Hepatocyte (in vitro differentiated cells): ENCODE measurements at regions not wholly inside any gene's neighbourhood (a gene's known extent, or its start where the extent isn't known, plus 50 kb on each side); places are given as distances from the start of the nearest gene placed in this dataset.

ENCODE experiments used
- DNase-seq: peaks from one replicate; pipeline ENCODE4 v3.0.0-alpha.2; 2016; ENCODE audit warnings: low spot score
- H2AFZ ChIP-seq: fragments of 200-600 bp; sonication (generic); 2 replicates; pipeline ENCODE4 v1.6.0; 2016; ENCODE audit warnings: antibody characterized with exemption, mild to moderate bottlenecking
- H3K27ac ChIP-seq: fragments of 200-600 bp; sonication (generic); 2 replicates; pipeline ENCODE4 v1.5.1; 2016; ENCODE audit warnings: mild to moderate bottlenecking
- H3K27me3 ChIP-seq: fragments of 200-600 bp; sonication (generic); 2 replicates; pipeline ENCODE4 v1.6.1; 2016
- H3K36me3 ChIP-seq: fragments of 200-600 bp; sonication (generic); replicated peaks from 2 replicates; pipeline ENCODE4 v1.5.1; 2016; ENCODE audit warnings: low read depth; ENCODE audit not compliant: insufficient read depth
- H3K4me1 ChIP-seq: fragments of 200-600 bp; sonication (generic); 2 replicates; pipeline ENCODE4 v1.5.1; 2016; ENCODE audit warnings: mild to moderate bottlenecking, moderate library complexity; ENCODE audit not compliant: insufficient read depth
- H3K4me2 ChIP-seq: fragments of 200-600 bp; sonication (generic); 2 replicates; pipeline ENCODE4 v1.6.0; 2016
- H3K4me3 ChIP-seq: fragments of 200-600 bp; sonication (generic); 2 replicates; pipeline ENCODE4 v1.5.1; 2016; ENCODE audit warnings: mild to moderate bottlenecking
- H3K79me2 ChIP-seq: fragments of 200-600 bp; sonication (generic); 2 replicates; pipeline ENCODE4 v1.6.0; 2017; ENCODE audit warnings: mild to moderate bottlenecking
- H3K9me2 ChIP-seq: fragments of 200-600 bp; sonication (generic); replicated peaks from 2 replicates; pipeline ENCODE4 v1.6.0; 2017; ENCODE audit warnings: mild to moderate bottlenecking; ENCODE audit not compliant: insufficient read depth
- H3K9me3 ChIP-seq: fragments of 200-600 bp; sonication (generic); 2 replicates; pipeline ENCODE4 v1.5.1; 2016; ENCODE audit warnings: low read depth, mild to moderate bottlenecking
- H4K20me1 ChIP-seq: fragments of 200-600 bp; sonication (generic); 2 replicates; pipeline ENCODE4 v1.6.0; 2016; ENCODE audit warnings: mild to moderate bottlenecking; ENCODE audit not compliant: insufficient read depth, poor library complexity, severe bottlenecking
- EZH2 ChIP-seq: fragments of 200-600 bp; sonication (generic); IDR thresholded peaks from 2 replicates; pipeline ENCODE4 v1.6.1; 2016; ENCODE audit warnings: antibody characterized with exemption, mild to moderate bottlenecking, borderline replicate concordance
- EZH2phosphoT487 ChIP-seq: fragments of 200-600 bp; sonication (generic); IDR thresholded peaks from one replicate; pipeline ENCODE4 v1.6.1; 2018; ENCODE audit warnings: antibody characterized with exemption, mild to moderate bottlenecking, low read depth, moderate library complexity; ENCODE audit not compliant: unreplicated experiment, severe bottlenecking
- WGBS: methylation state at CpG from one replicate; pipeline ENCODE4 v1.1.6; 2016; ENCODE audit warnings: low lambda C conversion rate; ENCODE audit errors: missing lambda C conversion rate; 5-methylcytosine and 5-hydroxymethylcytosine counted together
- TF ChIP-seq, protein P1 (sequence below): fragments of 200-600 bp; sonication (generic); IDR thresholded peaks from 2 replicates; pipeline ENCODE4 v1.5.1; 2016; ENCODE audit warnings: antibody characterized with exemption, mild to moderate bottlenecking; ENCODE audit not compliant: poor library complexity

DNA sequence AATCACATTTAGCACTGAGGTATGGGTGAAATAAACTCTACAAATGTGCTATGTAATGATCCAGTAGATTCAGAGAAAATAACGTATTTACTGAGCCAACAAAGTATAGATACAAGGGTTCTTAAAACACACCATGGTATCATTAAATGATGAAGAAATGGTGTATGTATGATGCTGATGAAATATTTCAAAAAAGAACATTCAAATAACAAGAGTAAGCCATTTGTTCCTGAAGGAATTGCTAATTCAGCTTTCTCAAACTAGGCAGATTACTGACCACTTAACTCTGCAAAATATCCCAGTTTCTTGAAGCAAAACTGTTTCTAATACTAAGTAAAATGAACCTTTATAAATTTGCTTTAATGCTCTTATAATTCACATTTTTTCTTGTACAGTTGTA, 97.6 kb upstream of the IFNE start:
- DNase-seq, result no peak
- Histone ChIP-seq H3K4me1 (peaks cover 6% of the 10 kb centered on the region), H3K36me3 (no peaks in the 10 kb centered on the region), H4K20me1 (no peaks in the 10 kb centered on the region), H2AFZ (no peak overlapping the region), H3K9me2 (no peaks in the 10 kb centered on the region), H3K27ac (no peak overlapping the region), H3K27me3 (no peaks in the 10 kb centered on the region), H3K4me3 (no peak overlapping the region), H3K9me3 (no peaks in the 10 kb centered on the region), H3K79me2 (no peaks in the 10 kb centered on the region), H3K4me2 (no peak overlapping the region)
- TF ChIP-seq EZH2 (no peak), EZH2phosphoT487 (no peak)
- TF ChIP-seq, protein P1, sequence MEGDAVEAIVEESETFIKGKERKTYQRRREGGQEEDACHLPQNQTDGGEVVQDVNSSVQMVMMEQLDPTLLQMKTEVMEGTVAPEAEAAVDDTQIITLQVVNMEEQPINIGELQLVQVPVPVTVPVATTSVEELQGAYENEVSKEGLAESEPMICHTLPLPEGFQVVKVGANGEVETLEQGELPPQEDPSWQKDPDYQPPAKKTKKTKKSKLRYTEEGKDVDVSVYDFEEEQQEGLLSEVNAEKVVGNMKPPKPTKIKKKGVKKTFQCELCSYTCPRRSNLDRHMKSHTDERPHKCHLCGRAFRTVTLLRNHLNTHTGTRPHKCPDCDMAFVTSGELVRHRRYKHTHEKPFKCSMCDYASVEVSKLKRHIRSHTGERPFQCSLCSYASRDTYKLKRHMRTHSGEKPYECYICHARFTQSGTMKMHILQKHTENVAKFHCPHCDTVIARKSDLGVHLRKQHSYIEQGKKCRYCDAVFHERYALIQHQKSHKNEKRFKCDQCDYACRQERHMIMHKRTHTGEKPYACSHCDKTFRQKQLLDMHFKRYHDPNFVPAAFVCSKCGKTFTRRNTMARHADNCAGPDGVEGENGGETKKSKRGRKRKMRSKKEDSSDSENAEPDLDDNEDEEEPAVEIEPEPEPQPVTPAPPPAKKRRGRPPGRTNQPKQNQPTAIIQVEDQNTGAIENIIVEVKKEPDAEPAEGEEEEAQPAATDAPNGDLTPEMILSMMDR, result no peak
- 88% methylated on average over 1 of the region's 1 CpG for WGBS

DNA sequence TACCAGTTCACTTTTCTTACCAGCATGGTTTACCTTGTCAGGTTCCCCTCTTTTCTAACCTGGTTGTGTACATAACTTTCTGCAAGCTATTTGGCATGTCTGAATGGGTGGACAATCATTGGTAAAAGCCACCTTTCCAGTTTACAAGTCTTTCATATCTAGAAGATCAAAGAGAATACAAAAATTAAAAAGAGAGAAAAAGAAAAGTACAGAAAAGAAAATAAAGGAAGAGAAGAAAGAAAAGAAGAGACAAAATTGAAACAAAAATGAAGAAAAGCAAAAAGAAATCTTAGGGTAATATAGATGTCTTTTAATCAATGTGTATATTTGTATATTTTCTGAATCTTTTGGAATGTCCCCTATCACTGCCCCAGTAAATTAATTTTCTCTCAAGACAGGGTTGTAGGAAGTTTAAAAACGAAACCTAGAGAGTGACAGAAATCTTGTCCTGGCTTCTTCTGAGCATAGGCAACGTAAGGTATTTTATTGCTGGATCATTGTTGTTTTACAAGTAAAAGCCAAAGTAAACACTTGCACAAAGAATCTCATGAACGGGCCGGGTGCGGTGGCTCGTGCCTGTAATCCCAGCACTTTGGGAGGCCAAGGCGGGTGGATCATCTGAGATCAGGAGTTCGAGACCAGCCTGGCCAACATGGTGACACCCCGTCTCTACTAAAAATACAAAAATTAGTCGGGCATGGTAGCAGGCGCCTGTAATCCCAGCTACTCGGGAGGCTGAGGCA, 98.7 kb upstream of the IFNE start:
- H3K4me1 ChIP-seq, result peaks cover 3% of the 10 kb centered on the region
- H2AFZ ChIP-seq, result no peak overlapping the region
- H3K4me3 ChIP-seq, result no peak overlapping the region
- TF ChIP-seq, protein P1, result no peak
- H3K79me2 ChIP-seq, result no peaks in the 10 kb centered on the region
- H4K20me1 ChIP-seq, result no peaks in the 10 kb centered on the region
- H3K9me2 ChIP-seq, result no peaks in the 10 kb centered on the region
- no peaks in the 10 kb centered on the region for H3K27me3 ChIP-seq
- WGBS, result 56% methylated on average over 10 of the region's 12 CpGs
- no peaks in the 10 kb centered on the region for H3K9me3 ChIP-seq
- H3K36me3 ChIP-seq, result no peaks in the 10 kb centered on the region
- H3K4me2 ChIP-seq, result peak overlapping the region; percentile 26
- H3K27ac ChIP-seq, result no peak overlapping the region
- peak; percentile 14 for DNase-seq

DNA sequence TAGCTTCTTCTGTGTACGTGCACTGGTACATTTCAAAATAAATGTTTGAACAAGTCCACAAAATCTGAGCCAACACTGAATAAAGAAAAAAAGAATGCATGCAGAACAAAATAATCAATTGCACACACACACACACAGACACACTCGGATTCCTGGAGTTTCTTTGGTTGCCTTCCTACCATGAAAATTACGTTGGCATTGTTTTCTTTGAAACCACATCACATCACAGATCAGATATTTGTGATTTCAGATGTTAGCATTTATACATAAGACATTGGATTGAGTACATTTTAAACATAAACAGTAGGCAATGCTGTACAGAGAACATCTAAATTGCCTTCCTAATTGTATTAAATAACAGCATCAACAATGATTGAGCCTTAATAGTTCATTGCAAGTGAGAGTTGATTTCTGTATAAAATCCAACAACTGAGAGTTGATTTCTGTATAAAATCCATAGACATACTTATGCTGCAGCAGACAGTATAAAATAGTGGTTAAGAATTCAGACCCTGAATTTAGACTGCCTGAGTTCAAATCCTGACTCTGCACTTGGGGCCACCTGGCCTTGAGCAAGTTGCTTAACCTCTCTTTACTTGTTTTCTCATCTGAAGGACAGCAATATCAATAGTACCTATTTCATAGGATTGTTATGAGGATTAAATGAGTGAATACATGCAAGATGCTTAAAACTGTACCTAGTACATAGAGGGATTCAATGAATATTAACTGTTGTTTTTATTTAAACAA, 101.7 kb upstream of the IFNE start:
- Histone ChIP-seq H3K36me3 (no peaks in the 10 kb centered on the region), H3K9me3 (no peaks in the 10 kb centered on the region), H2AFZ (no peak overlapping the region), H3K4me2 (no peak overlapping the region), H3K79me2 (no peaks in the 10 kb centered on the region), H3K4me3 (no peak overlapping the region), H3K4me1 (no peaks in the 10 kb centered on the region), H3K27ac (no peak overlapping the region), H3K27me3 (no peaks in the 10 kb centered on the region), H3K9me2 (no peaks in the 10 kb centered on the region), H4K20me1 (no peaks in the 10 kb centered on the region)
- TF ChIP-seq EZH2phosphoT487 (no peak), EZH2 (no peak)
- TF ChIP-seq, protein P1, result no peak
- DNase-seq, result no peak
- WGBS, result 57% methylated on average over 3 of the region's 3 CpGs
